K562 (cell line): ENCODE measurements at regions not wholly inside any gene's neighbourhood (a gene's known extent, or its start where the extent isn't known, plus 50 kb on each side); places are given as distances from the start of the nearest gene placed in this dataset.

Experiments
- ATAC-seq: fragments of 200-7000 bp; cut with Tn5 transposase; 3 replicates; pipeline ENCODE4 v1.9.1; 2020; ENCODE audit warnings: moderate library complexity
- BruUV-seq: library from RNA; stranded (reverse); fragments of 400-500 nt; replicated peaks from 2 replicates; lab custom pipeline; 2021; lab: Mats Ljungman, UMichigan
- CTCF ChIA-PET: fragments of 300-600 bp; formaldehyde crosslinking; extraction: SDS; loops from one replicate; lab custom pipeline; 2021; ENCODE audit warnings: low intra/inter-chr PET ratio; lab: Yijun Ruan, JAX
- POLR2A ChIA-PET: fragments of 300-600, 350-650 bp; sonication (Branson Sonifier 250); formaldehyde crosslinking; extraction: SDS; loops from one replicate; lab custom pipeline; 2021; ENCODE audit warnings: antibody characterized with exemption, inconsistent platforms; lab: Yijun Ruan, JAX
- DNase-seq, 4 experiments: peaks; one replicate each; pipeline versions ENCODE4 v3.0.0 to v3.0.0-alpha.2; 2011 to 2018; ENCODE audit warnings: low spot score in 3 of 4, mixed read lengths in 3 of 4; ENCODE audit errors: extremely low read depth in 1 of 4
- FAIRE-seq: peaks from 2 replicates; lab custom pipeline; 2011; peaks lifted over from hg19 to GRCh38; lab: Jason Lieb, UNC
- H2AFZ ChIP-seq: 2 replicates; pipeline ENCODE4 v1.6.0; 2011; ENCODE audit warnings: low read depth, low read length, control low read depth, inconsistent platforms
- H3K27ac ChIP-seq: fragments of 200-600 bp; 3 replicates; pipeline ENCODE4 v1.8.0; 2011; ENCODE audit warnings: low read depth, mild to moderate bottlenecking, control low read depth, inconsistent platforms, low read length, moderate library complexity, mixed read lengths; ENCODE audit errors: extremely low read depth
- H3K27me3 ChIP-seq, 2 experiments: fragments of 300-600 bp in 1 of 2; 2 replicates in 1 of 2; 3 replicates in 1 of 2; pipeline versions ENCODE4 v1.6.0 to v1.8.0; 2011; ENCODE audit warnings: inconsistent platforms in 2 of 2, low read length in 2 of 2, mild to moderate bottlenecking in 1 of 2, mixed read lengths in 1 of 2, moderate library complexity in 1 of 2; ENCODE audit not compliant: control insufficient read depth in 2 of 2, insufficient read depth in 2 of 2
- H3K36me3 ChIP-seq: fragments of 300-600 bp; 3 replicates; pipeline ENCODE4 v1.8.0; 2011; ENCODE audit warnings: mild to moderate bottlenecking, low read length, inconsistent platforms; ENCODE audit not compliant: control insufficient read depth, insufficient read depth
- H3K4me1 ChIP-seq, 2 experiments: fragments of 200-600 bp in 1 of 2; replicated peaks in 1 of 2; 2 replicates in 1 of 2; 3 replicates in 1 of 2; pipeline versions ENCODE4 v1.5.1 to v1.8.0; 2011; ENCODE audit warnings: inconsistent platforms in 2 of 2, low read length in 2 of 2, mild to moderate bottlenecking in 1 of 2, mixed read lengths in 1 of 2, moderate library complexity in 1 of 2; ENCODE audit not compliant: control insufficient read depth in 2 of 2, insufficient read depth in 2 of 2
- H3K4me2 ChIP-seq: 2 replicates; pipeline ENCODE4 v1.6.1; 2011; ENCODE audit warnings: low read length, control low read depth, inconsistent platforms, mixed read lengths; ENCODE audit not compliant: insufficient read depth
- H3K4me3 ChIP-seq: fragments of 200-600 bp; sonication (generic), shearing (Covaris generic); 2 replicates; pipeline ENCODE4 v1.5.1; 2016; ENCODE audit warnings: control low read depth, inconsistent platforms
- H3K79me2 ChIP-seq: fragments of 200-600 bp; 3 replicates; pipeline ENCODE4 v1.8.0; 2011; ENCODE audit warnings: low read length, inconsistent platforms; ENCODE audit not compliant: control insufficient read depth, insufficient read depth
- H3K9ac ChIP-seq, 2 experiments: 2 replicates each; pipeline versions ENCODE4 v1.6.0 to v1.6.1; 2011; ENCODE audit warnings: low read depth in 2 of 2, low read length in 2 of 2, control low read depth in 1 of 2, inconsistent platforms in 1 of 2, mild to moderate bottlenecking in 1 of 2, mixed read lengths in 1 of 2; ENCODE audit not compliant: insufficient read depth in 1 of 2
- H3K9me1 ChIP-seq: one replicate; pipeline ENCODE4 v1.6.0; 2011; ENCODE audit warnings: inconsistent platforms, mild to moderate bottlenecking, low read length, moderate library complexity; ENCODE audit not compliant: control insufficient read depth, insufficient read depth
- H3K9me3 ChIP-seq: replicated peaks from 2 replicates; pipeline ENCODE4 v1.5.1; 2011; ENCODE audit warnings: low read depth, low read length, inconsistent platforms; ENCODE audit not compliant: control insufficient read depth, insufficient read depth
- H4K20me1 ChIP-seq: replicated peaks from 2 replicates; pipeline ENCODE4 v1.6.1; 2011; ENCODE audit warnings: low read length, inconsistent platforms, mixed read lengths; ENCODE audit not compliant: control insufficient read depth, insufficient read depth
- BACH1 ChIP-seq: fragments of 200-800 bp; sonication (Bioruptor generic); IDR thresholded peaks from 2 replicates; pipeline ENCODE4 v1.6.1; 2016; ENCODE audit warnings: missing genetic modification characterization, missing compliant biosample characterization
- OTX1 ChIP-seq: fragments of 450-650 bp; formaldehyde crosslinking; IDR thresholded peaks from 2 replicates; pipeline ENCODE4 v1.4.0; 2022; ENCODE audit warnings: mild to moderate bottlenecking
- SIN3B ChIP-seq: fragments of 450-650 bp; IDR thresholded peaks from 2 replicates; pipeline ENCODE4 v1.6.1; 2017; ENCODE audit warnings: low read depth, mild to moderate bottlenecking, moderate library complexity
- TEAD4 ChIP-seq, 2 experiments: sonication (generic) in 1 of 2; formaldehyde crosslinking in 1 of 2; IDR thresholded peaks; 2 replicates each; pipeline versions ENCODE4 v1.6.1 to v1.8.0; 2012 to 2022; ENCODE audit warnings: borderline replicate concordance in 1 of 2, inconsistent platforms in 1 of 2, low read length in 1 of 2, mild to moderate bottlenecking in 1 of 2, missing genetic modification reagents in 1 of 2
- THRAP3 ChIP-seq: fragments of 450-650 bp; IDR thresholded peaks from 2 replicates; pipeline ENCODE4 v1.6.1; 2016; ENCODE audit warnings: mild to moderate bottlenecking, inconsistent platforms, borderline replicate concordance
- ZNF282 ChIP-seq: sonication (generic); formaldehyde crosslinking; IDR thresholded peaks from 2 replicates; pipeline ENCODE4 v1.8.1; 2023; ENCODE audit warnings: missing genetic modification reagents
- ZNF780A ChIP-seq: fragments of 250-450 bp; sonication (Bioruptor Pico); IDR thresholded peaks from 2 replicates; pipeline ENCODE4 v1.5.0; 2021; ENCODE audit warnings: mild to moderate bottlenecking
- WGBS: fragments of 100-300 bp; shearing (Covaris generic); methylation state at CpG from one replicate; pipeline ENCODE4 v1.1.6; 2016; ENCODE audit warnings: low coverage, mixed read lengths; ENCODE audit not compliant: insufficient coverage; ENCODE audit errors: missing lambda C conversion rate; 5-methylcytosine and 5-hydroxymethylcytosine counted together
- in situ Hi-C: fragments of 300-500 bp; cut with MboI; formaldehyde crosslinking; loops from 4 replicates; pipeline ENCODE4 v1.15.0; 2018; ENCODE audit warnings: inconsistent platforms, mixed read lengths
- intact Hi-C: fragments of 100-400 bp; cut with micrococcal nuclease; formaldehyde crosslinking; loops from 2 replicates; pipeline ENCODE4 v1.14.2; 2022
- TF ChIP-seq, protein P1 (sequence below): fragments of 250-450 bp; sonication (Bioruptor Pico); IDR thresholded peaks from 2 replicates; pipeline ENCODE4 v1.8.0; 2022; ENCODE audit warnings: inconsistent platforms

GRCh38 chr15:29636140-29636539 is 186.1 kb downstream of the TJP1 start:
- no peak for FAIRE-seq
- in situ Hi-C loops (no loop called here), intact Hi-C loops (no loop called here)
- no peak for TF ChIP-seq BACH1 (tag)
- TF ChIP-seq TEAD4 (IDR thresholded peaks at IDR 0.05; ENCODE audit: low read length), result no peak
- no peak for TF ChIP-seq TEAD4 (CRISPR knock-in tag; IDR thresholded peaks at IDR 0.05; ENCODE audit: borderline replicate concordance)
- no peak for TF ChIP-seq THRAP3
- no peak for TF ChIP-seq ZNF780A (CRISPR knock-in tag)
- no peak for TF ChIP-seq OTX1 (CRISPR knock-in tag)
- POLR2A ChIA-PET, result interaction anchor here (0.5 to 0.7 kb wide), 2 partner anchors 8 to 66 kb away, joined by 3 read pairs; no protein-coding TSS in a partner anchor
- no peak for DNase-seq
- no peaks in the 10 kb centered on the region for H3K79me2 ChIP-seq
- no peaks in the 10 kb centered on the region for H3K9me3 ChIP-seq
- peaks cover 4 to 30% of the 10 kb centered on the region in 2 experiments; a peak in 4 of 5 replicates for H3K27me3 ChIP-seq
- H3K9ac ChIP-seq, result no peak overlapping the region
- no peak overlapping the region for H2AFZ ChIP-seq
- H3K4me3 ChIP-seq, result no peak overlapping the region
- no peaks in the 10 kb centered on the region for H4K20me1 ChIP-seq
- H3K9me1 ChIP-seq, result no peaks in the 10 kb centered on the region
- H3K36me3 ChIP-seq, result no peaks in the 10 kb centered on the region
- H3K4me1 ChIP-seq, result no peaks in the 10 kb centered on the region
- CTCF ChIA-PET, result no interaction called here
- no peak for ATAC-seq
- WGBS, result 0% methylated on average over 13 of the region's 13 CpGs
- no peak overlapping the region for H3K27ac ChIP-seq
- no peak overlapping the region for H3K4me2 ChIP-seq
- BruUV-seq, result no TSS peak

DNA sequence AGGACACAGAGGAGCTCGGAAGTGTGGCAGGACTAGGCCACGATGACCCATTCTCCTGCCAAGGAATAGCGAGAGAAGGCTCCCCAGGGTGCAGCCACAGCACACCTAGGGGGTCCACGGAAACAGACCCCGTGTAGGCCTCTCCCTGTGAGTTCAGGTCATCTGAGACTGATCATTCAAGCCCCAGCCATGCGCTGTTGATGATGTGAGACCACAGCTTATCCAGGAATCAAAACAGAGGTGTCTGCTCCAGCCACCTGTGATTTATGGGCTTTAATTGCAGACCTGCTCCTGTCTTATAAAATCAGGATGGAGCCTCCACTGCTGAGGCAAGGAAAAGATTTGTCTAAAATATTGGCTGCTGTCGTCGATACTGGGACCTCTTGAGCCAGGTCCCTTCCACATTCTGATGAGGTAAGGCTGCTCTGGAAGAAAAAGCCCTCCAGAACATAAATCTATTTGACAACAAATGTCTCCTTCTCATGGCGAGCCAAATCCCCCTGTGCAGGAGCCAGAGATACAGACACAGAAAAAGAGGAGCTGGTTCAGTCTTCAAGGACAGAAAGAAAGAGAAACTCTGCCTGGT is 186.7 kb downstream of the TJP1 start:
- no peaks in the 10 kb centered on the region for H3K36me3 ChIP-seq
- H3K4me2 ChIP-seq, result no peak overlapping the region
- ChIA-PET POLR2A (interaction anchor here (0.7 to 1.2 kb wide), 2 partner anchors 9 kb away, joined by 3 to 5 read pairs; no protein-coding TSS in a partner anchor), CTCF (no interaction called here)
- BruUV-seq, result no TSS peak
- H3K4me1 ChIP-seq, result no peaks in the 10 kb centered on the region
- intact Hi-C loops (no loop called here), in situ Hi-C loops (no loop called here)
- no peaks in the 10 kb centered on the region for H4K20me1 ChIP-seq
- no peak for FAIRE-seq
- TF ChIP-seq ZNF282, result no peak
- TF ChIP-seq SIN3B, result no peak
- no peak for TF ChIP-seq ZNF780A (CRISPR knock-in tag)
- TF ChIP-seq, protein P1, sequence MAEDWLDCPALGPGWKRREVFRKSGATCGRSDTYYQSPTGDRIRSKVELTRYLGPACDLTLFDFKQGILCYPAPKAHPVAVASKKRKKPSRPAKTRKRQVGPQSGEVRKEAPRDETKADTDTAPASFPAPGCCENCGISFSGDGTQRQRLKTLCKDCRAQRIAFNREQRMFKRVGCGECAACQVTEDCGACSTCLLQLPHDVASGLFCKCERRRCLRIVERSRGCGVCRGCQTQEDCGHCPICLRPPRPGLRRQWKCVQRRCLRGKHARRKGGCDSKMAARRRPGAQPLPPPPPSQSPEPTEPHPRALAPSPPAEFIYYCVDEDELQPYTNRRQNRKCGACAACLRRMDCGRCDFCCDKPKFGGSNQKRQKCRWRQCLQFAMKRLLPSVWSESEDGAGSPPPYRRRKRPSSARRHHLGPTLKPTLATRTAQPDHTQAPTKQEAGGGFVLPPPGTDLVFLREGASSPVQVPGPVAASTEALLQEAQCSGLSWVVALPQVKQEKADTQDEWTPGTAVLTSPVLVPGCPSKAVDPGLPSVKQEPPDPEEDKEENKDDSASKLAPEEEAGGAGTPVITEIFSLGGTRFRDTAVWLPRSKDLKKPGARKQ (CRISPR knock-in tag), result no peak
- no peak for DNase-seq
- no peak overlapping the region for H3K27ac ChIP-seq
- H2AFZ ChIP-seq, result no peak overlapping the region
- WGBS, result 0% methylated on average over 9 of the region's 9 CpGs
- peaks cover 4 to 30% of the 10 kb centered on the region in 2 experiments; a peak in 4 of 5 replicates for H3K27me3 ChIP-seq
- ATAC-seq, result no peak
- H3K4me3 ChIP-seq, result no peak overlapping the region
- no peaks in the 10 kb centered on the region for H3K9me1 ChIP-seq
- no peak overlapping the region for H3K9ac ChIP-seq
- H3K9me3 ChIP-seq, result no peaks in the 10 kb centered on the region
- no peaks in the 10 kb centered on the region for H3K79me2 ChIP-seq
